GM12878 (cell line): ENCODE measurements at regions not wholly inside any gene's neighbourhood (a gene's known extent, or its start where the extent isn't known, plus 50 kb on each side); places are given as distances from the start of the nearest gene placed in this dataset.
"Not testable (repeated sequence)": the region's sequence is repeated elsewhere in the genome, so short reads cannot be mapped to it uniquely, and the experiment has no call there.

Experiments used
- ATAC-seq: fragments of 200-7000 bp; cut with Tn5 transposase; 3 replicates; pipeline ENCODE4 v1.9.1; 2020; ENCODE audit warnings: mild to moderate bottlenecking, moderate library complexity
- BruUV-seq: library from RNA; stranded (reverse); fragments of 400-500 nt; replicated peaks from 2 replicates; lab custom pipeline; 2021; lab: Mats Ljungman, UMichigan
- CTCF ChIA-PET: fragments of 300-600 bp; sonication (Branson Sonifier 250); formaldehyde crosslinking; extraction: SDS; loops from one replicate; lab custom pipeline; 2021; ENCODE audit warnings: inconsistent platforms; lab: Yijun Ruan, JAX
- POLR2A ChIA-PET: fragments of 350-600 bp; formaldehyde crosslinking; extraction: SDS; loops from one replicate; lab custom pipeline; 2021; ENCODE audit warnings: inconsistent platforms; lab: Charles Lee
- RAD21 ChIA-PET: fragments of 300-600 bp; sonication (Branson Sonifier 250); formaldehyde crosslinking; loops from one replicate; lab custom pipeline; 2023; ENCODE audit warnings: antibody characterized with exemption; ENCODE audit not compliant: unreplicated experiment; lab: Charles Lee
- SMC1A ChIA-PET: fragments of 300-600 bp; sonication (Branson Sonifier 250); formaldehyde crosslinking; loops from one replicate; lab custom pipeline; 2023; ENCODE audit not compliant: unreplicated experiment, uncharacterized antibody; lab: Charles Lee
- DNase-seq: peaks from one replicate; pipeline ENCODE4 v3.0.0-alpha.2; 2011; ENCODE audit warnings: low read depth, low spot score
- FAIRE-seq: peaks from 3 replicates; lab custom pipeline; 2011; peaks lifted over from hg19 to GRCh38; lab: Jason Lieb, UNC
- H2AFZ ChIP-seq: 2 replicates; pipeline ENCODE4 v1.6.0; 2011; ENCODE audit warnings: low read depth, low read length, control low read depth; ENCODE audit not compliant: control insufficient read depth
- H3K27ac ChIP-seq: 2 replicates; pipeline ENCODE4 v1.5.1; 2011; ENCODE audit warnings: control low read depth; ENCODE audit not compliant: control insufficient read depth, insufficient read depth
- H3K27me3 ChIP-seq, 2 experiments: replicated peaks in 1 of 2; 2 replicates each; pipeline versions ENCODE4 v1.6.0 to v1.6.1; 2011; ENCODE audit warnings: low read length in 1 of 2; ENCODE audit not compliant: control insufficient read depth in 2 of 2, insufficient read depth in 2 of 2
- H3K36me3 ChIP-seq, 2 experiments: 2 replicates each; pipeline ENCODE4 v1.5.1; 2011; ENCODE audit warnings: low read length in 1 of 2; ENCODE audit not compliant: control insufficient read depth in 2 of 2, insufficient read depth in 2 of 2
- H3K4me1 ChIP-seq: 2 replicates; pipeline ENCODE4 v1.6.1; 2011; ENCODE audit warnings: mild to moderate bottlenecking, low read length, moderate library complexity, mixed read lengths; ENCODE audit not compliant: control insufficient read depth, insufficient read depth
- H3K4me2 ChIP-seq: 2 replicates; pipeline ENCODE4 v1.6.0; 2011; ENCODE audit warnings: control low read depth; ENCODE audit not compliant: control insufficient read depth, insufficient read depth
- H3K4me3 ChIP-seq: fragments of 200-600 bp; sonication (generic); 2 replicates; pipeline ENCODE4 v1.5.1; 2016
- H3K79me2 ChIP-seq: 2 replicates; pipeline ENCODE4 v1.6.0; 2011; ENCODE audit warnings: low read length; ENCODE audit not compliant: control insufficient read depth, insufficient read depth
- H3K9ac ChIP-seq: 2 replicates; pipeline ENCODE4 v1.8.0; 2011; ENCODE audit warnings: low read length, control low read depth, mixed read lengths; ENCODE audit not compliant: control insufficient read depth, insufficient read depth
- H3K9me3 ChIP-seq: replicated peaks from 3 replicates; pipeline ENCODE4 v1.5.1; 2011; ENCODE audit warnings: mild to moderate bottlenecking, low read length; ENCODE audit not compliant: control insufficient read depth, insufficient read depth
- H4K20me1 ChIP-seq: 2 replicates; pipeline ENCODE4 v1.6.0; 2011; ENCODE audit not compliant: control insufficient read depth, insufficient read depth
- WGBS: methylation state at CpG from one replicate; pipeline ENCODE4 v1.1.6; 2016; ENCODE audit warnings: low lambda C conversion rate; ENCODE audit not compliant: insufficient replicate concordance, insufficient coverage; ENCODE audit errors: missing lambda C conversion rate; 5-methylcytosine and 5-hydroxymethylcytosine counted together
- in situ Hi-C: fragments of 300-500 bp; cut with MboI; formaldehyde crosslinking; loops from 9 replicates; pipeline ENCODE4 v1.14.3; 2018; ENCODE audit warnings: mixed read lengths
- intact Hi-C: fragments of 100-400 bp; cut with micrococcal nuclease; formaldehyde crosslinking; loops from one replicate; pipeline ENCODE4 v1.14.2; 2022; ENCODE audit not compliant: unreplicated experiment

- SMC1A ChIA-PET, H3K4me2 ChIP-seq, RAD21 ChIA-PET, intact Hi-C loops, CTCF ChIA-PET, DNase-seq, POLR2A ChIA-PET, FAIRE-seq, H3K27me3 ChIP-seq, H3K36me3 ChIP-seq, H3K4me3 ChIP-seq, H3K9me3 ChIP-seq, H3K4me1 ChIP-seq, BruUV-seq, H3K9ac ChIP-seq, H4K20me1 ChIP-seq, H3K27ac ChIP-seq, H3K79me2 ChIP-seq, H2AFZ ChIP-seq, ATAC-seq, in situ Hi-C loops: not testable (repeated sequence)
- WGBS, result 0% methylated on average over 1 of the region's 3 CpGs
Measured at GRCh38 chr9:66701411-66702377, 198.8 kb upstream of the ZNF658 start.

- H3K36me3 ChIP-seq, in situ Hi-C loops, H3K27ac ChIP-seq, POLR2A ChIA-PET, H4K20me1 ChIP-seq, H3K9ac ChIP-seq, intact Hi-C loops, H2AFZ ChIP-seq, H3K4me2 ChIP-seq, BruUV-seq, H3K79me2 ChIP-seq, H3K4me1 ChIP-seq, DNase-seq, FAIRE-seq, H3K27me3 ChIP-seq, RAD21 ChIA-PET, SMC1A ChIA-PET, H3K4me3 ChIP-seq, CTCF ChIA-PET, ATAC-seq, H3K9me3 ChIP-seq: not testable (repeated sequence)
- WGBS, result no CpG with 5 or more reads among the region's 6 CpGs
Measured at GRCh38 chr9:66711553-66711952, 189.0 kb upstream of the ZNF658 start.
